GM13977 (cell line): ENCODE measurements at regions not wholly inside any gene's neighbourhood (a gene's known extent, or its start where the extent isn't known, plus 50 kb on each side); places are given as distances from the start of the nearest gene placed in this dataset.
"Not testable (repeated sequence)": the region's sequence is repeated elsewhere in the genome, so short reads cannot be mapped to it uniquely, and the experiment has no call there.

Experiments
- DNase-seq: peaks from one replicate; pipeline ENCODE4 v3.0.0; 2012; ENCODE audit warnings: low spot score
- in situ Hi-C: fragments of 300-500 bp; cut with MboI; formaldehyde crosslinking; loops from one replicate; pipeline ENCODE4 v1.12.0; 2022; ENCODE audit warnings: low sequenced_read_pairs, low pct_unique_long_range_greater_than_20kb, mixed read lengths, inconsistent platforms; ENCODE audit not compliant: unreplicated experiment
- TF ChIP-seq, protein P1 (sequence below): IDR thresholded peaks from 2 replicates; pipeline ENCODE4 v1.5.1; 2012; ENCODE audit warnings: mild to moderate bottlenecking, control low read depth; ENCODE audit not compliant: insufficient read depth; ENCODE audit errors: extremely low read depth, missing control alignments

DNA sequence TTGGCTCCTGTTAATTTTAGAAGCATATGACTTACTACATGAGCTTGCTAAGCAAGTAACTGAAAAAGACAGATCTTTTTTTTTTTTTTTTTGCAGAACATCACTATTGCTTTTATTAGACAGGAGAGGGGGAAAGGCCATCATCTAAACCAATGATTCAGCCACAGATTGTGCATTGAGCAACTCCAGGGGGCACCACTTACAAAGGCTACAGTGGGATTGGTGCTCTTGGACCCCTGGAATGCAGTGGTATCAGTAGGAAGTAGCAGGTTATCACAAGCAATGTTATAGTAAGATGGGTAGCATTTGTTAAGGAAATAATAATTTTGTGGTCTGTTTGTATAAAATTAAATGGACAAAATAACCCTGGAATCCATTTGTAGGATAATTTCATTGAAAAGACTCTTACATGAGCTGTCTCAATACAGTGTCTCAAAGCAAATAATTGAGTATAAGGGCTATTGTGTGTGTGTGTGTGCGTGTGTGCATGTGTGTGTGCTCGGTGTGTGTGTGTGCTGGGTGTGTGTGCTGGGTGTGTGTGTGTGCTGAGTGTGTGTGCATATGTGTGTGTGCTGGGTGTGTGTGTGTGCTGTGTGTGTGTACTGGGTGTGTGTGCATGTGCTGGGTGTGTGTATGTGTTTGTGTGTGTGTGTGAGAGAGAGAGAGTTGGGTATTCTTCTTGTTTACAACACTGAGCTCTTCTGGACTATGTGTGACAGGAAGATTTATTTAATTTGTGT is 296.3 kb downstream of the PCDH7 start:
- DNase-seq = no peak
- in situ Hi-C loops = no loop called here
- TF ChIP-seq, protein P1, sequence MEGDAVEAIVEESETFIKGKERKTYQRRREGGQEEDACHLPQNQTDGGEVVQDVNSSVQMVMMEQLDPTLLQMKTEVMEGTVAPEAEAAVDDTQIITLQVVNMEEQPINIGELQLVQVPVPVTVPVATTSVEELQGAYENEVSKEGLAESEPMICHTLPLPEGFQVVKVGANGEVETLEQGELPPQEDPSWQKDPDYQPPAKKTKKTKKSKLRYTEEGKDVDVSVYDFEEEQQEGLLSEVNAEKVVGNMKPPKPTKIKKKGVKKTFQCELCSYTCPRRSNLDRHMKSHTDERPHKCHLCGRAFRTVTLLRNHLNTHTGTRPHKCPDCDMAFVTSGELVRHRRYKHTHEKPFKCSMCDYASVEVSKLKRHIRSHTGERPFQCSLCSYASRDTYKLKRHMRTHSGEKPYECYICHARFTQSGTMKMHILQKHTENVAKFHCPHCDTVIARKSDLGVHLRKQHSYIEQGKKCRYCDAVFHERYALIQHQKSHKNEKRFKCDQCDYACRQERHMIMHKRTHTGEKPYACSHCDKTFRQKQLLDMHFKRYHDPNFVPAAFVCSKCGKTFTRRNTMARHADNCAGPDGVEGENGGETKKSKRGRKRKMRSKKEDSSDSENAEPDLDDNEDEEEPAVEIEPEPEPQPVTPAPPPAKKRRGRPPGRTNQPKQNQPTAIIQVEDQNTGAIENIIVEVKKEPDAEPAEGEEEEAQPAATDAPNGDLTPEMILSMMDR = no peak

DNA sequence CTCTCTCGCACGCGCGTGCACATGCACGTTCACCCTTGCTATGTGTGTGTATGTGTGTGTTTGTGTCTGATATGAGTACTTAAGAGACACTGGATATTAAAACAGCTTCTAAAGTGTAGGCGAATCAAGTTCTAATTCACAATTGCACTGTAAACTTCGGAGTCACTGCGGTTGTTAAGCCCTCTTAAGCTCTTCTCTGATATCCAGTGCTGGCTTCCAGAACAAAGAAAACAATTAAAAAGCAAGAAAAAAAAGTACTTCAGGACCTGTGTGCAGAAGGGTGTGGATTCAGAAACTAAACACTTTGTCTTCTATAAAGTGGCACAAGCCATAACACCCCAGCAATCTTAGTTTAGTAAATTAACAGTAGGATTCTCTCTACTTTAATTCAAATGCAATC is 300.2 kb downstream of the PCDH7 start:
- in situ Hi-C loops = no loop called here
- TF ChIP-seq, protein P1 = no peak
- DNase-seq = no peak

DNA sequence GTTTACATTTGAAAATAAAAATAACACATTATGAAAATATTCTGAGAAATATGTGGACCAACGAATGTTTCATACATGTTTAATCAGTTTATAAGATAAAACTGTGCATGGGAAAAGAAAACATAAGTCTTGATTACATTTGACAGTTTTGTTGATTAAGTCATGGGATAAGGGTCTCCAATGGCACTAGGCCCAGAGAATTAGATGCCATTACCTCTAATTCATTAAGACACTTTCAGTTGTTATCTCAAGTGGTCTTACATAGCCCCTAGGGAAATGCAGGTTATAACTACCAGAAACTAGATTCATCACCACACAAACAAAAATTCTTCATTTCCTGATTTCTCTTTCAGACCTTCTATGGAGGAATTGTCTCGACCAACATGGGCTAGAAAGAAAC is 300.8 kb downstream of the PCDH7 start:
- no peak for DNase-seq
- in situ Hi-C loops = no loop called here

DNA sequence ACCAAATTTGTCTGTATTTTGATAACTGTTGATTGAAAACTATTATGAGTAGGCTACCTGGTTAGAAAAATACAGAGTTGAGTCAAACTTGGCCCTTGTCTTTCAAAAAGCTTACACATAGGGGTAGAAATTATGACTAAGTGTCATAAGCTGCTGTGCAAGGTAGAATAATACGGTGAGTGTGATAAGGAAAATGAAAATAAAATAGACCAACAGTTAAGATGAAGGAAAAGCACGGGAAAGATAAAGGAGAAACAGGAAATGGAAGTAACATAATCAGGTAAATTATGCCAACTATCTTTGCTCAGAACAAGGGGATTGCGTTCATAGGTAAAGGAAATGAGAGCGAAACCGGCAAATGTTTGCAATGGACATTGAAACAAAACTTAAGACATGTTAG is 302.5 kb downstream of the PCDH7 start:
- no peak for DNase-seq
- TF ChIP-seq, protein P1 = no peak
- in situ Hi-C loops = no loop called here

More for the DNA sequence above, 300.8 kb downstream of the PCDH7 start:
- TF ChIP-seq, protein P1 = no peak

DNA sequence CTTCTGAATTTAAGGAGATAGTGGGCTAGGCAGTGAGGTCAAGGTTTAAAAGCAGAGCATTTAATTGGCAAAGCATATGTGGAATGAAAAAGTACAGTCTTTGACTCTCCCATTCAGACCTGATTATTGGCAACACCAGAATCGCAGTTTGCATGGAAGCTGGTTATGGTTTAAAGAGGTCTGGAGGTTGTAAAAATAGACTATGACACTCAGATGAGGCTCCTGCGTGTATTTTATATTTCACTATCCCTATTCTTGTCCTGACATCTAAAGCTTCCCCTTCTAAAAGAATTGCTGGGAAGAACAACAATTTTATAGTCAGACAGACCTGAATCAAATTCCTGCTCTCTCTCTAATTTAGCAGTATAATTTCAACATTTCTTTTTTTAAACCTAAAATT is 302.9 kb downstream of the PCDH7 start:
- TF ChIP-seq, protein P1 = no peak
- in situ Hi-C loops = no loop called here
- DNase-seq = no peak

DNA sequence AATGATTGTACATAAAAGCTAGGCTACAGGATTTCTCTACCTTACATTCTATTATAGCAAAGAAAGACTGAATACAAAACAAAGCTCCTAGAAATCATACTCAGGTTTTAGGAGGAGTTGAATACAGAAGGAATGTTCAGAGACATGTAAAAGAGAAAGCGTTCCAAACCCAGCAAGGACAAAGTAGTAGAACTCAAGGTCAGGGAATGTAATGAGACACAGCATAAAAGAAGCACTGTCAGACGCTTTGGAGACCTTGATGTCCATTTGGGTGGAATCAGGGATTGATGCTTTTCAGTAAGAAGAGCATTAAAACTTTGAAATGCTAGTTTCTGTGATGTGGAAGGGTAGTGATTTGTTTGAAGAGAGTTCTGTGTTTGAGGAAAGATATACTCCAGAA is 303.6 kb downstream of the PCDH7 start:
- no peak for DNase-seq
- in situ Hi-C loops = no loop called here
- TF ChIP-seq, protein P1 = no peak

DNA sequence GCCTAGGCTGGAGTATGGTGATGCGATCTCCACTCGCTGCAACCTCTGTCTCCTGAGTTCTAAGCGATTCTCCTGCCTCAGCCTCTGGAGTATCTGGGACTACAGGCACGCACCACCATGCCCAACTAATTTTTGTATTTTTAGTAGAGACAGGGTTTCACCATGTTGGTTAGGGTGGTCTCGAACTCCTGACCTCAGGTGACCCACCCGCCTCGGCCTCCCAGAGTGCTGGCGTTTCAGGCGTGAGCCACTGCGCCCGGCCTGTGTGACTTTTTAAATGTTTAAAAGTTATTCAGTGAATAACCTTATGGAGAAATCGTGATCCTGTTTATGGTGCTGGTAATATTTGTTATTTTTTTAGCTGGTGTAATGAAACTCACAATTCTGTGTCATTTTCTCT is 304.6 kb downstream of the PCDH7 start:
- DNase-seq, in situ Hi-C loops: not testable (repeated sequence)
